ENCODE measurements at regions not wholly inside any gene's neighbourhood (a gene's known extent, or its start where the extent isn't known, plus 50 kb on each side); places are given as distances from the start of the nearest gene placed in this dataset.

DNA sequence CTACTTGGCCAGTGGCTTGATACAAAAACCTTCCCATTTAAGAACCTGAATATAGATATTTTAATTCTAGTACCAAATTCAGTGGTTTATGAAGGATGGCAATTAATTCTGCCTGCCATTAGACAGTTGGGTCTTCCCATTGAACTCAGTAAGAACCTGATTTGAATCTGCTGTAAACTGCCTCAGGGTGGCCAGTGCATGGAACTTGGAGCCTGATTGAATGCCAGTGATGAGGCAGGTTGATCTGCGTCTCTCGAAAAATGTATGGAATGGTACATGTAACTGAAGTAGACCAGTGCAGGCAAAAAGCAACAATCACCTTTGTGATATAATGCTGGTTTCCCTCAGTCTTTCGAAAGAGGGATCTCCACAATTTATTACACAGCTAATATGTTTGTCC is 421.4 kb downstream of the TMA16 start:
- no peak overlapping the region for H3K9ac ChIP-seq (ENCODE audit: insufficient read length, low read depth)
- TF ChIP-seq YY1 (IDR thresholded peaks at IDR 0.05; ENCODE audit: insufficient read depth, insufficient read length) (no peak), SUZ12 (IDR thresholded peaks at IDR 0.05; ENCODE audit: extremely low read depth, insufficient read depth, insufficient read length) (no peak), ZNF274 (IDR thresholded peaks at IDR 0.05; ENCODE audit: low read depth, low read length) (no peak)
- H3K36me3 ChIP-seq (ENCODE audit: insufficient read depth, insufficient read length, low read length): no peaks in the 10 kb centered on the region
- no peaks in the 10 kb centered on the region for H3K27me3 ChIP-seq (ENCODE audit: insufficient read depth, insufficient read length)
- no peak for DNase-seq (ENCODE audit: low read depth, low spot score)
- H3K4me1 ChIP-seq (ENCODE audit: insufficient read depth, insufficient read length): no peaks in the 10 kb centered on the region
- no peak overlapping the region for H3K4me3 ChIP-seq (ENCODE audit: insufficient read length, low read depth)
- H3K9me3 ChIP-seq (ENCODE audit: insufficient read depth, low read length): no peaks in the 10 kb centered on the region

DNA sequence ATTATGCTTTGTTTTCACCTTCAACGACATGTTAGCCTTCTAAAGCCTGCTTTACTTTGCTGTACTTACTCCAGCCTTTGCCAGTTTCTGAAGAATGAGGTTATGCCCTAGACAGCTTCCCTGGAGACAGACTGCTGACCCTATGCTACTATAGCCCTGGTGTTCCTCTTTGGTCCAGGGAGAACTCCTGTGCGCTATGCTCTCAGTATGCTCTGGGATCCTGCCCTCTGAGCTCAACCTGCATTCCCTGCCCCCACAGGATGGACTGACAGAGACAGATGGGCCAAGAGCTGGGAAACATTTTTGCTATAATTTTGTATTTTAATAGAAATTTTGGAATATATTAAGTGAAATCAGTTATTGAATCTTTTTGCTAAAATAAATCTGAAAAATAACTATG is 425.9 kb downstream of the TMA16 start:
- Histone ChIP-seq H3K9ac (ENCODE audit: insufficient read length, low read depth) (no peak overlapping the region), H3K4me1 (ENCODE audit: insufficient read depth, insufficient read length) (no peaks in the 10 kb centered on the region), H3K36me3 (ENCODE audit: insufficient read depth, insufficient read length, low read length) (no peaks in the 10 kb centered on the region), H3K9me3 (ENCODE audit: insufficient read depth, low read length) (no peaks in the 10 kb centered on the region), H3K4me3 (ENCODE audit: insufficient read length, low read depth) (no peak overlapping the region), H3K27me3 (ENCODE audit: insufficient read depth, insufficient read length) (no peaks in the 10 kb centered on the region)
- no peak for DNase-seq (ENCODE audit: low read depth, low spot score)
- TF ChIP-seq YY1 (IDR thresholded peaks at IDR 0.05; ENCODE audit: insufficient read depth, insufficient read length) (no peak), SUZ12 (IDR thresholded peaks at IDR 0.05; ENCODE audit: extremely low read depth, insufficient read depth, insufficient read length) (no peak), ZNF274 (IDR thresholded peaks at IDR 0.05; ENCODE audit: low read depth, low read length) (no peak)

DNA sequence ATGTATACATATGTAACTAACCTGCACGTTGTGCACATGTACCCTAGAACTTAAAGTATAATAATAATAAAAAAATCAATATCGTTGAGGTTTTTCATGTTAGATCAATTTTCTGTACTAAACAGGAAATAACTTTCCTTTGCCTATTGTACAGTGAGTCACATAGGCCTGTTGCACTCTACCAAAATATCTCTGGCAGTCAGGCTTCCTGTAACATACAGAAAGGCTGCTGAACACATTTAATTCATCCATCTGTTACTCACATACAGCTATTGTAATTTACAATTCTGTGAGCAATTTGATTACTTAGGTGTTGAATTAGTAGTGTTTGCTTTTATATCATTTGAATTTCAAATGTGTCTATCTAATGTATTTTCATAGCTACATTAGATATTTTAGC is 427.8 kb downstream of the TMA16 start:
- no peak for DNase-seq (ENCODE audit: low read depth, low spot score)
- TF ChIP-seq SUZ12 (IDR thresholded peaks at IDR 0.05; ENCODE audit: extremely low read depth, insufficient read depth, insufficient read length) (no peak), YY1 (IDR thresholded peaks at IDR 0.05; ENCODE audit: insufficient read depth, insufficient read length) (no peak), ZNF274 (IDR thresholded peaks at IDR 0.05; ENCODE audit: low read depth, low read length) (no peak)
- no peak overlapping the region for H3K9ac ChIP-seq (ENCODE audit: insufficient read length, low read depth)
- H3K9me3 ChIP-seq (ENCODE audit: insufficient read depth, low read length): no peaks in the 10 kb centered on the region
- H3K36me3 ChIP-seq (ENCODE audit: insufficient read depth, insufficient read length, low read length): no peaks in the 10 kb centered on the region
- no peaks in the 10 kb centered on the region for H3K27me3 ChIP-seq (ENCODE audit: insufficient read depth, insufficient read length)
- no peaks in the 10 kb centered on the region for H3K4me1 ChIP-seq (ENCODE audit: insufficient read depth, insufficient read length)
- H3K4me3 ChIP-seq (ENCODE audit: insufficient read length, low read depth): no peak overlapping the region

DNA sequence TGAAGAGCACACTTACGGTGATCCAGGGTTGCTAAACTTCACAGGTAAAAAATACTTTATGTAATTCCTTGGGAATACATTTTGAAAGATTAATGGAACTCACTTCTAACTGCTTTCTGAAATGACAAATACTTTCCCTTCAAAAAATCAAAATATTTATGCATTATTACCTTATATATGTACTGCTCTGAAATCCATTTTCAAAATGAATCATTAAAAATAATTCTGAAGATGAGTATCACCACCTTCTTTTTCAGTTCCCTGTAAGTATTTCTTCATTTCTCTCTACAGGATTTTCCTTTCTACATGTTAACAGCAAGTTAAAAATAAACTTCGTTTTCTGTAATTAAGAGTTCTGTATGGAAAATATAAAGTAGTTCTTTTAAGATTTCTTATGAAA is 428.6 kb downstream of the TMA16 start:
- Histone ChIP-seq H3K27me3 (ENCODE audit: insufficient read depth, insufficient read length) (no peaks in the 10 kb centered on the region), H3K9me3 (ENCODE audit: insufficient read depth, low read length) (no peaks in the 10 kb centered on the region), H3K9ac (ENCODE audit: insufficient read length, low read depth) (no peak overlapping the region), H3K4me3 (ENCODE audit: insufficient read length, low read depth) (no peak overlapping the region), H3K36me3 (ENCODE audit: insufficient read depth, insufficient read length, low read length) (no peaks in the 10 kb centered on the region), H3K4me1 (ENCODE audit: insufficient read depth, insufficient read length) (no peaks in the 10 kb centered on the region)
- no peak for DNase-seq (ENCODE audit: low read depth, low spot score)
- TF ChIP-seq ZNF274 (IDR thresholded peaks at IDR 0.05; ENCODE audit: low read depth, low read length) (no peak), SUZ12 (IDR thresholded peaks at IDR 0.05; ENCODE audit: extremely low read depth, insufficient read depth, insufficient read length) (no peak), YY1 (IDR thresholded peaks at IDR 0.05; ENCODE audit: insufficient read depth, insufficient read length) (no peak)

DNA sequence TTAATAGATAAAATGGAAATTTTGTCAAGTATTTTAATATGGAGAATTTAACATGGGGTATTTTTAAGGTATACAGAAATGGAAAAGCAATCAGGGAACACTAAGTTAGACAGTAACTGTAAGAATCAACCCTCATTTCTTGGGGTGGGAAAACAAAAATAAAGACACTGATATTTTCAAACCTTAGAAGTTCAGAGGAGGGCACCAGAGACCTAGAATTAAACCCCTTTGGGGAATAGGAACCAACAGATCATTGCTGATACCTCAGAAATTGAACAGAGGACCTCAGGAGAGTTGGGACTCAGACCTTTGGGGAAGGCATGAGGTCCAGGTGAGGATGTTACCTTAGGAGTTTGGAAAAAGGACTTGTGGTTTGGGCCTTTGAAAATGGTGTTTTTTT is 435.6 kb downstream of the TMA16 start:
- H3K4me1 ChIP-seq (ENCODE audit: insufficient read depth, insufficient read length): no peaks in the 10 kb centered on the region
- H3K9me3 ChIP-seq (ENCODE audit: insufficient read depth, low read length): no peaks in the 10 kb centered on the region
- H3K36me3 ChIP-seq (ENCODE audit: insufficient read depth, insufficient read length, low read length): no peaks in the 10 kb centered on the region
- H3K9ac ChIP-seq (ENCODE audit: insufficient read length, low read depth): no peak overlapping the region
- no peak for TF ChIP-seq SUZ12 (IDR thresholded peaks at IDR 0.05; ENCODE audit: extremely low read depth, insufficient read depth, insufficient read length)
- no peak for TF ChIP-seq ZNF274 (IDR thresholded peaks at IDR 0.05; ENCODE audit: low read depth, low read length)
- TF ChIP-seq YY1 (IDR thresholded peaks at IDR 0.05; ENCODE audit: insufficient read depth, insufficient read length): no peak
- DNase-seq (ENCODE audit: low read depth, low spot score): no peak
- no peaks in the 10 kb centered on the region for H3K27me3 ChIP-seq (ENCODE audit: insufficient read depth, insufficient read length)
- no peak overlapping the region for H3K4me3 ChIP-seq (ENCODE audit: insufficient read length, low read depth)

DNA sequence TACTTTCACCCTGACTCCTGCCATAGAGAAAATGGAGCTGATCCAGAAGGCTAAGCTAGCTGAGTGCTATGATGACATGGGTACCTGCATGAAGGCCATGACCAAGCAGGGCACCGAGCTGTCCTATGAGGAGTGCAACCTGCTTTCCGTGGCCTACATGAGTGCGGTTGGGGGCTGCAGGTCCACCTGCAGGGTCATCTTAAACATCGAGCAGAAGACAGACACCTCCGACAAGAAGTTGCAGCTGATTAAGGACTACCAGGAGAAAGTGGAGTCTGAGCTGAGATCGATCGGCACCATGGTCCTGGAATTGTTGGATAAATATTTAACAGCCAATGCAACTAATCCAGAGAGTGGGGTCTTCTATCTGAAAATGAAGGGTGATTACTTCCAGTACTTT is 438.0 kb downstream of the TMA16 start:
- H3K4me1 ChIP-seq (ENCODE audit: insufficient read depth, insufficient read length): no peaks in the 10 kb centered on the region

DNA sequence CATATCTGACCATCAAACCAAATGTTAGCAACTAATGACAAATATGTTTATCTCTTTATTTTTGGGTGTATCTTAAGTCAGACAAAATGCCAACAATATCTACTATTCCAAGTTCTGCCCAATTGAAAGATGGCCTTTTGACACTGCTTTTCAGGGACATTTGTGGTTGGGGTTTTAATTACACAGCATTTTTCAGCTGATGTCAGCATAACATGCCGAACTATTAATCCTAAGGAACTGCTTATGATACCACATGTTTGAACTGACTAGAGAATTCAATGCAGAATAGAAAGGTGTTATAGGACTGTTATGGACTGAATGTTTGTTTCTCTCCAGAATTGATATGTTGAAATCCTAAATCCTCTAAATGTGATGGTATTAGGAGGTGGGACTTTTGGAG is 445.1 kb downstream of the TMA16 start:
- no peak overlapping the region for H3K9ac ChIP-seq (ENCODE audit: insufficient read length, low read depth)
- no peak overlapping the region for H3K4me3 ChIP-seq (ENCODE audit: insufficient read length, low read depth)
- no peaks in the 10 kb centered on the region for H3K9me3 ChIP-seq (ENCODE audit: insufficient read depth, low read length)
- no peaks in the 10 kb centered on the region for H3K27me3 ChIP-seq (ENCODE audit: insufficient read depth, insufficient read length)
- no peak for DNase-seq (ENCODE audit: low read depth, low spot score)
- H3K36me3 ChIP-seq (ENCODE audit: insufficient read depth, insufficient read length, low read length): no peaks in the 10 kb centered on the region
- no peak for TF ChIP-seq ZNF274 (IDR thresholded peaks at IDR 0.05; ENCODE audit: low read depth, low read length)
- no peak for TF ChIP-seq YY1 (IDR thresholded peaks at IDR 0.05; ENCODE audit: insufficient read depth, insufficient read length)
- TF ChIP-seq SUZ12 (IDR thresholded peaks at IDR 0.05; ENCODE audit: extremely low read depth, insufficient read depth, insufficient read length): no peak
- no peaks in the 10 kb centered on the region for H3K4me1 ChIP-seq (ENCODE audit: insufficient read depth, insufficient read length)

More for the DNA sequence above, 438.0 kb downstream of the TMA16 start:
- DNase-seq (ENCODE audit: low read depth, low spot score): no peak
- no peaks in the 10 kb centered on the region for H3K27me3 ChIP-seq (ENCODE audit: insufficient read depth, insufficient read length)
- H3K36me3 ChIP-seq (ENCODE audit: insufficient read depth, insufficient read length, low read length): no peaks in the 10 kb centered on the region
- H3K9me3 ChIP-seq (ENCODE audit: insufficient read depth, low read length): no peaks in the 10 kb centered on the region
- H3K9ac ChIP-seq (ENCODE audit: insufficient read length, low read depth): no peak overlapping the region
- H3K4me3 ChIP-seq (ENCODE audit: insufficient read length, low read depth): no peak overlapping the region
- no peak for TF ChIP-seq SUZ12 (IDR thresholded peaks at IDR 0.05; ENCODE audit: extremely low read depth, insufficient read depth, insufficient read length)
- no peak for TF ChIP-seq ZNF274 (IDR thresholded peaks at IDR 0.05; ENCODE audit: low read depth, low read length)
- no peak for TF ChIP-seq YY1 (IDR thresholded peaks at IDR 0.05; ENCODE audit: insufficient read depth, insufficient read length)

Measured in NT2/D1 (cell line).